Panc1 (cell line): ENCODE measurements at regions not wholly inside any gene's neighbourhood (a gene's known extent, or its start where the extent isn't known, plus 50 kb on each side); places are given as distances from the start of the nearest gene placed in this dataset.
"Not testable (repeated sequence)": the region's sequence is repeated elsewhere in the genome, so short reads cannot be mapped to it uniquely, and the experiment has no call there.

Experiments
- SIN3A ChIP-seq: IDR thresholded peaks from 2 replicates; pipeline ENCODE4 v1.6.1; 2012; ENCODE audit warnings: low read depth, mild to moderate bottlenecking, low read length, moderate library complexity, borderline replicate concordance; ENCODE audit not compliant: insufficient read depth
- TF ChIP-seq, protein P1 (sequence below): fragments of 450-650 bp; IDR thresholded peaks from 2 replicates; pipeline ENCODE4 v1.5.1; 2017; ENCODE audit warnings: mild to moderate bottlenecking

DNA sequence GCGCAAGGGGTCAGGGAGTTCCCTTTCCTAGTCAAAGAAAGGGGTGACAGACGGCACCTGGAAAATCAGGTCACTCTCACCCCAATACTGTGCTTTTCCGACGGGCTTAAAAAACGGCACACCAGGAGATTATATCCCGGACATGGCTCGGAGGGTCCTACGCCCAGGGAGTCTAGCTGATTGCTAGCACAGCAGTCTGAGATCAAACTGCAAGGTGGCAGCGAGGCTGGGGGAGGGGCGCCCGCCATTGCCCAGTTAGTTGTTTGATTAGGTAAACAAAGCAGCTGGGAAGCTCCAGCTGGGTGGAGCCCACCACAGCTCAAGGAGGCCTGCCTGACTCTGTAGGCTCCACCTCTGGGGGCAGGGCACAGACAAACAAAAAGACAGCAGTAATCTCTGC, 51.7 kb upstream of the LHFPL3 start:
- TF ChIP-seq, protein P1, sequence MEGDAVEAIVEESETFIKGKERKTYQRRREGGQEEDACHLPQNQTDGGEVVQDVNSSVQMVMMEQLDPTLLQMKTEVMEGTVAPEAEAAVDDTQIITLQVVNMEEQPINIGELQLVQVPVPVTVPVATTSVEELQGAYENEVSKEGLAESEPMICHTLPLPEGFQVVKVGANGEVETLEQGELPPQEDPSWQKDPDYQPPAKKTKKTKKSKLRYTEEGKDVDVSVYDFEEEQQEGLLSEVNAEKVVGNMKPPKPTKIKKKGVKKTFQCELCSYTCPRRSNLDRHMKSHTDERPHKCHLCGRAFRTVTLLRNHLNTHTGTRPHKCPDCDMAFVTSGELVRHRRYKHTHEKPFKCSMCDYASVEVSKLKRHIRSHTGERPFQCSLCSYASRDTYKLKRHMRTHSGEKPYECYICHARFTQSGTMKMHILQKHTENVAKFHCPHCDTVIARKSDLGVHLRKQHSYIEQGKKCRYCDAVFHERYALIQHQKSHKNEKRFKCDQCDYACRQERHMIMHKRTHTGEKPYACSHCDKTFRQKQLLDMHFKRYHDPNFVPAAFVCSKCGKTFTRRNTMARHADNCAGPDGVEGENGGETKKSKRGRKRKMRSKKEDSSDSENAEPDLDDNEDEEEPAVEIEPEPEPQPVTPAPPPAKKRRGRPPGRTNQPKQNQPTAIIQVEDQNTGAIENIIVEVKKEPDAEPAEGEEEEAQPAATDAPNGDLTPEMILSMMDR, result not testable (repeated sequence)
- not testable (repeated sequence) for TF ChIP-seq SIN3A
